ENCODE measurements at regions not wholly inside any gene's neighbourhood (a gene's known extent, or its start where the extent isn't known, plus 50 kb on each side); places are given as distances from the start of the nearest gene placed in this dataset.

DNA sequence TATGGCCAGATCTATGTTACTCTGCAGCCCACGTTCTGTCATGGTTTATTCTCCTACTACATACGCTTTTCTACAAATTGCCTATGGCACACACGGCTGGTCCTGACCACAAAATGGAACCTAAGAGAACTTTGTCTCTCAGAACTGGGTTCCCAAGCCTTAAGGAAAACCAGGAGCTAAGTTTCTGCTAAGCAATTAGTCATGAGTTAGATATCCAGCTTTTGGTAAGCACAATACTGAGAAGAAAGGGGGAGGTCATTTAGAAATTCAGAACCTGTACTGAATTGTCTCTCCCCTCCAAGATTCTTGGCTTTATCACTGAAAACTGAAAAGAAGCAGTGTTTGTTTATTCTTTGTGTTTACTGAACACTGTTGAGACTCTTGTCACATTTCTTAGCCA is 283.5 kb upstream of the TANK start:
- TF ChIP-seq, protein P1, sequence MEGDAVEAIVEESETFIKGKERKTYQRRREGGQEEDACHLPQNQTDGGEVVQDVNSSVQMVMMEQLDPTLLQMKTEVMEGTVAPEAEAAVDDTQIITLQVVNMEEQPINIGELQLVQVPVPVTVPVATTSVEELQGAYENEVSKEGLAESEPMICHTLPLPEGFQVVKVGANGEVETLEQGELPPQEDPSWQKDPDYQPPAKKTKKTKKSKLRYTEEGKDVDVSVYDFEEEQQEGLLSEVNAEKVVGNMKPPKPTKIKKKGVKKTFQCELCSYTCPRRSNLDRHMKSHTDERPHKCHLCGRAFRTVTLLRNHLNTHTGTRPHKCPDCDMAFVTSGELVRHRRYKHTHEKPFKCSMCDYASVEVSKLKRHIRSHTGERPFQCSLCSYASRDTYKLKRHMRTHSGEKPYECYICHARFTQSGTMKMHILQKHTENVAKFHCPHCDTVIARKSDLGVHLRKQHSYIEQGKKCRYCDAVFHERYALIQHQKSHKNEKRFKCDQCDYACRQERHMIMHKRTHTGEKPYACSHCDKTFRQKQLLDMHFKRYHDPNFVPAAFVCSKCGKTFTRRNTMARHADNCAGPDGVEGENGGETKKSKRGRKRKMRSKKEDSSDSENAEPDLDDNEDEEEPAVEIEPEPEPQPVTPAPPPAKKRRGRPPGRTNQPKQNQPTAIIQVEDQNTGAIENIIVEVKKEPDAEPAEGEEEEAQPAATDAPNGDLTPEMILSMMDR (IDR thresholded peaks at IDR 0.05) = no peak
- no peak for TF ChIP-seq POLR2A (IDR thresholded peaks at IDR 0.05)
- no peak for TF ChIP-seq EP300 (IDR thresholded peaks at IDR 0.05)

All from tibial nerve (tissue), 4 donors.